Stimulated activated effector memory CD8-positive, alpha-beta T cell treated with anti-CD3 and anti-CD28 coated beads, Interleukin-12 subunit alpha, Interleukin-12 subunit beta, amount 100 ng/mL, for 72 hours (primary cell): ENCODE measurements at regions not wholly inside any gene's neighbourhood (a gene's known extent, or its start where the extent isn't known, plus 50 kb on each side); places are given as distances from the start of the nearest gene placed in this dataset.

Experiments used
- ATAC-seq: fragments of 150-1000 bp; cut with Tn5 transposase; 2 replicates; pipeline ENCODE4 v1.10.0; 2021
- DNase-seq, 2 donors: peaks; one replicate each; pipeline ENCODE4 v3.0.0; 2021 to 2022; ENCODE audit warnings: low spot score in 2 of 2
- H3K27ac Mint-ChIP-seq: one replicate; pipeline ENCODE4 v1.8.0; 2022; ENCODE audit warnings: mild to moderate bottlenecking, mixed read lengths
- H3K36me3 Mint-ChIP-seq: one replicate; pipeline ENCODE4 v1.8.0; 2022; ENCODE audit warnings: mild to moderate bottlenecking, mixed read lengths
- H3K4me1 Mint-ChIP-seq: one replicate; pipeline ENCODE4 v1.8.0; 2022; ENCODE audit warnings: mixed read lengths
- H3K4me3 Mint-ChIP-seq: one replicate; pipeline ENCODE4 v1.8.0; 2022; ENCODE audit warnings: mild to moderate bottlenecking, mixed read lengths
- H3K9me3 Mint-ChIP-seq: one replicate; pipeline ENCODE4 v1.8.0; 2022; ENCODE audit warnings: mixed read lengths

DNA sequence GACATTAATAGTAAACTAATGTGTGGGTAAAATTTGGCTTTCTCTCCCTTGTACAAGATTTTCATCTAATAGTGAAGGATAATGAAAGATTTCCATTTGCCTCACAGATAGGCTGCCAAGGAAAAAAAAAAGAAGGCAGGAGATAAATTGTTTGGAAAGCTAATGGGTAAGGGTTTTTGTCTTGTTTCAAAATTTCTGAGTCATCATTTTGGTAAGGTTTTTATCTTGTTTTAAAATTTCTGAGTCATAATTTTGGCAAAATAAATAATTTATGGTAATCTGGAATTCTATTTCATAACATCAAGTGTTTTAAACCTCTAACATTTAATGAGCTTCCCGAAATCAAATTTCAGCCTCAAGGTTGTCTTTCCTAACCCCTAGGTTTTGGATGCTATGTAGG, 1035.7 kb upstream of the FBXO33 start:
- Mint-ChIP-seq H3K36me3 (no peaks in the 10 kb centered on the region), H3K27ac (no peak overlapping the region), H3K9me3 (peaks cover 12% of the 10 kb centered on the region), H3K4me1 (no peaks in the 10 kb centered on the region), H3K4me3 (no peak overlapping the region)
- no peak for DNase-seq
- ATAC-seq = no peak

DNA sequence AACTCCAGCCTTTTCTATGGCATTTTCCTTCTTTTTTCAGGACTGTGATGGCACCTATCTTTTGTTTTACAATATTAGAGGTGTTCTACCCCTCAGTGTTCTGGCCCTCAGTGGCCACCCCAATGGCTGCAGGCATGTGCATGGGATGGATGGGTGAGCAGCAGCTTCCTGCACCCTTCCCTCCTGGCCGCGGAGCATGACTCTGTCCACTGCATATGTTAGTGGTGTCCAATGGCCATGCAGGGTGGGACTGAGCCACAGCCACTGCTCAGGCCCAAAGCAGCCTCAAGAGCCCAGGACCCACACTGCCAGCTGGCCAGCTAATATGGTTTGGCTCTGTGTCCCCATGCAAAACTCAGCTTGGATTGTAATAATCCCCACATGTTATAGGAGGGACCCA, 1032.3 kb upstream of the FBXO33 start:
- H3K9me3 Mint-ChIP-seq = peaks cover 12% of the 10 kb centered on the region
- no peak overlapping the region for H3K4me3 Mint-ChIP-seq
- DNase-seq (no peak), ATAC-seq (peak; percentile 21)
- H3K36me3 Mint-ChIP-seq = no peaks in the 10 kb centered on the region
- no peak overlapping the region for H3K27ac Mint-ChIP-seq
- no peaks in the 10 kb centered on the region for H3K4me1 Mint-ChIP-seq

- ATAC-seq (no peak), DNase-seq (no peak)
- peaks cover 12% of the 10 kb centered on the region for H3K9me3 Mint-ChIP-seq
- H3K36me3 Mint-ChIP-seq = no peaks in the 10 kb centered on the region
- no peaks in the 10 kb centered on the region for H3K4me1 Mint-ChIP-seq
- H3K4me3 Mint-ChIP-seq = no peak overlapping the region
- no peak overlapping the region for H3K27ac Mint-ChIP-seq
These were observed 1031.7 kb upstream of the FBXO33 start for GRCh38 chr14:40463886-40464285.

GRCh38 chr14:40452674-40453073, 1020.4 kb upstream of the FBXO33 start:
- no peaks in the 10 kb centered on the region for H3K4me1 Mint-ChIP-seq
- no peak for DNase-seq
- ATAC-seq = no peak
- no peaks in the 10 kb centered on the region for H3K36me3 Mint-ChIP-seq
- H3K4me3 Mint-ChIP-seq = no peak overlapping the region
- no peak overlapping the region for H3K27ac Mint-ChIP-seq
- H3K9me3 Mint-ChIP-seq = peaks cover 13% of the 10 kb centered on the region

DNA sequence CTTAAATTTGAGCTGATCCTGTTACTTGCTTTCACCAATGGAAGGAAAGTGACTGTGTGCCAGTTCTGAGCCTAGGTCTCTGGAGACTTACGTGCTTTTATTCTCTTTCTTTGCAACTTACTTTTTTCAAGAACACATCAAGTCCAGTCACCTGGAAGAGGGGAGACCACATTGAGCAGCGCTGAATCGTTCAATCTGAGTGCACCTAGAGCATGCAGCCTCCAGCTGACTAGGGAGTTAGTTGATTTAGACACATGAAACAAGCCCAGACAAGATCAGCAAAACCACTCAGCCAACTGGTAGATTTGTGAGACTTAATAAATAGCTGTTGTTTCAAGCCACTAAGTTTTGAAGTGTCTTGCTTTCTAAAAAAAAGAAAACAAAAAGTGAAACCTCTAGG, 1014.8 kb upstream of the FBXO33 start:
- Mint-ChIP-seq H3K27ac (no peak overlapping the region), H3K4me1 (no peaks in the 10 kb centered on the region)
- no peak for ATAC-seq

DNA sequence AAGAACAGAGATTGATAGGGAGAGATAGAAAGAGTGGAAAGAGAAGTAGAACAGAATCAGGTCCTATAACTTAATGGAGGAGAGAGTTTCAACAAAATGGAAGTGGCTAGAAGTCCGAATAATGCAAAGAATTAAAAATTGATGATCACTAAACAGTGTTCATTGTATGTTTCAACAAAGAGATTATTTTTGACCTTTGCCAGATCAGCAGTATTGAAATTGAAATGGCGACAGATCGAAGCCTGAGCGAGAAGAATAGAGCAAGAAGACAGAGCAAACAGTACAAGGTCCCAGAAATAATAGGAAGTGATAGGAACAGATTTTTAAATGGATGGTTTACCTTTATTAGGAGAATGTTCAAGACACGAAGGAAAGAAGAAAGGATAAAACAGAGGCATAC, 1012.8 kb upstream of the FBXO33 start:
- Mint-ChIP-seq H3K4me1 (no peaks in the 10 kb centered on the region), H3K4me3 (no peak overlapping the region), H3K36me3 (no peaks in the 10 kb centered on the region), H3K27ac (no peak overlapping the region), H3K9me3 (peaks cover 16% of the 10 kb centered on the region)
- ATAC-seq (no peak), DNase-seq (no peak)

More for the DNA sequence above, 1014.8 kb upstream of the FBXO33 start:
- peaks cover 16% of the 10 kb centered on the region for H3K9me3 Mint-ChIP-seq
- no peak overlapping the region for H3K4me3 Mint-ChIP-seq
- H3K36me3 Mint-ChIP-seq = no peaks in the 10 kb centered on the region
- DNase-seq = no peak

DNA sequence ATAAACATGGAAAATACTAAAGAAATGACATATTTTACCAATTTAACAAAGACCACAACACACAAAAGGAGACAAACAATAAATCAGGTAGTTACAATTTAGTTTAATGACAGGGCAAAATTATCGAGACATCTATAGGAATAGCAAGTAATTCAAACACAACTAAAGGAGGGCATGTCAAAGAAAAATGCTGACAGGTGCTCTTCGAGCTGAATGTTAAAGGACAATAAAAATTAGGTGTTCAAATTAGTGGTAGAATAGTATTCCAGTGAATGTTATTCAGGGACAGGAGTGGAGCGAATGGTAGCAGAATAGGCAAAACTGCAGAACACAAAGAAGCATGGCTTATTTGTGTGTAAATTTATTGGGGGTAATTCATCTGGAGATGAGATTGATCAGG, 1004.3 kb upstream of the FBXO33 start:
- H3K4me1 Mint-ChIP-seq = no peaks in the 10 kb centered on the region
- no peak overlapping the region for H3K4me3 Mint-ChIP-seq
- ATAC-seq = no peak
- H3K36me3 Mint-ChIP-seq = no peaks in the 10 kb centered on the region
- DNase-seq = no peak
- no peak overlapping the region for H3K27ac Mint-ChIP-seq
- peaks cover 6% of the 10 kb centered on the region for H3K9me3 Mint-ChIP-seq

DNA sequence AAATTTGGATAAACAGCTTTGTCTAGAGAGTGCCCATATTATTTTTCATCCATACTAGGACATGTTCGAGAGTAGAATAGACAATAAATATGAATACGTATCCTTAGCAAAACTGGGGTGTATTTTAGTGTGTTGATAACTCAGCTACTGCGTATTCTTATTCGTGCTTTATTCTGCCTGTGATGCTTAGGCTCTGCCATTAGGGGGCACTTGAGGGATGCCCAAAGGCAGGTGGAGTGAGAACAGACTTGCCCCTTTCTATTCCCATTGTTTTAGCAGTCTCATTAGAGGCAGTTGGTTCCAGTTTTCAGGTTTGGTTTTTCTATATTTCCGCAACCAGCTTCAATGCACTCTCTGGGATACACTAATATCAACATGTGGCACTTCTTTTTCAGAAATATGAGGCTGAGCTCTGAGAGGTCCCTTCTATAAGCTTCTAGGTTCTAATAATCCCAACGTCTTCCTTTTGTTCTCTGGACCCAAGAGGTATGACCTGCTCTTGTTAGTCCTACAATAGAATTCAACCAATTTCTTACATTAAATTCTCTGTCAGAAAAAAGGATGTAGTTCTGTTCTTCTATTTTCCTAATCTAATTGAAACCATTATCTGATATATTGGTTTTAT, 985.7 kb upstream of the FBXO33 start:
- no peak for ATAC-seq
- Mint-ChIP-seq H3K4me3 (no peak overlapping the region), H3K9me3 (no peaks in the 10 kb centered on the region), H3K27ac (no peak overlapping the region), H3K4me1 (no peaks in the 10 kb centered on the region), H3K36me3 (no peaks in the 10 kb centered on the region)
- DNase-seq = no peak

- no peaks in the 10 kb centered on the region for H3K36me3 Mint-ChIP-seq
- DNase-seq (no peak), ATAC-seq (no peak)
- no peak overlapping the region for H3K4me3 Mint-ChIP-seq
- H3K27ac Mint-ChIP-seq = no peak overlapping the region
- no peaks in the 10 kb centered on the region for H3K9me3 Mint-ChIP-seq
- H3K4me1 Mint-ChIP-seq = no peaks in the 10 kb centered on the region
These were observed 984.3 kb upstream of the FBXO33 start for GRCh38 chr14:40416565-40416964.

DNA sequence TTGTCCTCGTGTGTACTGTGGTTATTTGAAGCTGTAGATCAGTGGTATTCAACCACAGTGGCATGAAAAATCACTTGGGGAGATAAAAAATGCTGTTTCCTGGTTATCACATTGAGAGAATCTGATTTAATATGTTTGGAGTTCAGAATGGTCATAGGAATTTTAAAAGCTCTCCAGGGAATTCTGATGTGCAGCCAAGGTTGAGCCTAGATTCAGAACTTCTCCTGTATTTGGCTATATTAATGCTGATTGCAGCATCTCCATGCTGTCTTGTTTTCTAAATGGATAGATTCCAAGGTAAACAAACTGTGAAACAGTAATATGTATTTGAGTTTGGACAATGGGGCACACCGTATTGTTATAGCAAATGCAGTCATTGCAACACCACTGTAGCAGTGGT, 982.2 kb upstream of the FBXO33 start:
- ATAC-seq (no peak), DNase-seq (no peak)
- peaks cover 6% of the 10 kb centered on the region for H3K9me3 Mint-ChIP-seq
- H3K4me1 Mint-ChIP-seq = no peaks in the 10 kb centered on the region
- H3K36me3 Mint-ChIP-seq = no peaks in the 10 kb centered on the region
- no peak overlapping the region for H3K4me3 Mint-ChIP-seq
- H3K27ac Mint-ChIP-seq = no peak overlapping the region

DNA sequence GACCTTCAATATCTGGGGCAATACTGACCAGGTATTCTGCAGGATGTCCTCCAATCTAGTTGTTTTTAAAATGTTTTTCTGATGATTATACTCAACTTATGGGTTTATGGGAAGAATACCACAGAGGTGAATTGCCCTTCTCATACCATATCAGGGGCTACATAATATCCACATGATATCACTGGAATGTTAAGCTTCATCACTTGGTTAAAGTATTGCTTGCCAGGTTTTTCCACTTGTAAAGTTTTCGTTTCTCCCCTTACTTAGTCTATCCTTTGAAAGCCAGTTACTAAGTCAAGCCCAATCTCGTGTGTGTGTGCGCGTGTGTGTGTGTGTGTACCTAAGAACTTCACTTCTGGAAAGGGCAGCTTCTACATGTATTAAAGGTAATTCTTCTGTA, 980.9 kb upstream of the FBXO33 start:
- Mint-ChIP-seq H3K27ac (no peak overlapping the region), H3K9me3 (peaks cover 10% of the 10 kb centered on the region), H3K4me1 (no peaks in the 10 kb centered on the region), H3K36me3 (no peaks in the 10 kb centered on the region), H3K4me3 (no peak overlapping the region)
- DNase-seq (no peak), ATAC-seq (no peak)

- no peak overlapping the region for H3K4me3 Mint-ChIP-seq
- ATAC-seq = no peak
- H3K9me3 Mint-ChIP-seq = peaks cover 19% of the 10 kb centered on the region
- no peaks in the 10 kb centered on the region for H3K4me1 Mint-ChIP-seq
- H3K27ac Mint-ChIP-seq = no peak overlapping the region
- DNase-seq = no peak
- no peaks in the 10 kb centered on the region for H3K36me3 Mint-ChIP-seq
These were observed 978.5 kb upstream of the FBXO33 start for GRCh38 chr14:40410708-40411107.

DNA sequence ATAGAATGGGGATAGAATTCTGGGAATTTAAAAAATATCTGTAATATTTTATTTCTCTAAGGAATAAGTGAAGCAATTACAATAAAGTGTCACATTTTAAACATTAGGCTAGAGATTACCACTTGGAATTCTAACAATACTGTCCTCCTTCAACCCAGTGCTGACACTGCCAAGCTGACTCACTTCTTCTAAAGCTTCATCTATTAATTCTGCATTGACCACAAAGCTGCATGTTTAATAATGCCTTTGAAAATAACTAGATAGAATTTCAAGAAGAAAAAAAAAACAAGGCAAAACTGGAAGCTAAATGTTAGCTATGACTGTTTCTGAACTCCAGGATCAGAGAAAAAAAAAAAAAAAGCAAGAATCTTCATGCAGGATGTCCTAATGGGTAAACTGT, 970.7 kb upstream of the FBXO33 start:
- no peak overlapping the region for H3K27ac Mint-ChIP-seq
- H3K4me3 Mint-ChIP-seq = no peak overlapping the region
- H3K9me3 Mint-ChIP-seq = peaks cover 12% of the 10 kb centered on the region
- ATAC-seq = no peak
- DNase-seq = no peak
- H3K4me1 Mint-ChIP-seq = no peaks in the 10 kb centered on the region
- H3K36me3 Mint-ChIP-seq = no peaks in the 10 kb centered on the region

DNA sequence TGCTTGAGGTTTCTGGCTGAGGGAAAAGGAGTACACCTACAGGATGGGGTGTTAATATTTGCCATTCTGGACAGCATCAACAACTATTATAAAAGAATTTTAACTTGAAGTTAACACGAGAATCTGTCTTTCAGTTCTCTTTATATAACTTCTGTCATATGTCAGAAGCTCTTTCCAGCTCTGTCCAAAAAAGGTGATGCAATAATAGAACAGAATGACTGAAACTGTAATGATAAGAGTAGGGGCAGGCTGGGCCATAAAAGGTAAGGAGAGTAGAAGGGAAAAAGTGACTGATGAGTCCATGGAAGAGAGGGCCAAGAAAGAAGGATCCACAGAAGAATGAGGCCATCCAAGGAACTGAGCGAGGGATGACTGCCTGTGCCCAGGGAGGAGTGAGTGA, 966.7 kb upstream of the FBXO33 start:
- Mint-ChIP-seq H3K9me3 (peaks cover 5% of the 10 kb centered on the region), H3K27ac (no peak overlapping the region), H3K36me3 (no peaks in the 10 kb centered on the region), H3K4me1 (no peaks in the 10 kb centered on the region), H3K4me3 (no peak overlapping the region)
- no peak for DNase-seq
- ATAC-seq = no peak

DNA sequence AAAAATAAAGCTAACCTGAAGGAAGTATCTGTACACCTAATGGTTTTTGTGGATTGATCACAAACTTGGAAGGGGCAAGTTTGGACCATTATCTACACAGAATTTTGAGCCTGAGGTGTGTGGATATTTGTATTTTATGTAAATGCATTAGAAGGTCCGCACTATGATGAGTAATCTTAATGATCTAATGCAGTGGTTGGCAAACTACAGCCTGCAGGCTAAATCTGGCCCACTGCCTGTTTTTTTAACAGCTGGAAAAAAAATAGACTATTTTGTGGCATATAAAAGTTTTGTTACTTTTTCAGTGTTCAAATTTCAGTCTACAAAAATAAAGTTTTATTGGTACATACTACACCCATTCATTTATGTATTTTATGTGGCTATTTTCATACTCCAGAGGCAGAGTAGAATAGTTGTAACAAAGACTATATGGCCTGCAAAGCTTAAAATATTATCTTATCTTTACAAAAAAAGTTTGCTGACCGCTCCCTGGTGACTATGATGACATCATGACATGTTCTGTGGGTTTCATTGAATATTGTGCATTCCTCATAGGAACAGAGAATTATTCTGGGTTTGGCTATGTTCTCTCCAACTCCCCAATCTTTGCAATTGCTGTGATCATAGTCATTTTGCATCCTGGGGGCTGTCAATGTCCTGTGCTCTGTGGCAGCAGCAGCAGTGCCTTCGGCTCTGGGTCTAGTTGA, 962.6 kb upstream of the FBXO33 start:
- H3K36me3 Mint-ChIP-seq = no peaks in the 10 kb centered on the region
- no peak overlapping the region for H3K4me3 Mint-ChIP-seq
- peaks cover 5% of the 10 kb centered on the region for H3K9me3 Mint-ChIP-seq
- no peak for ATAC-seq
- H3K27ac Mint-ChIP-seq = no peak overlapping the region
- no peaks in the 10 kb centered on the region for H3K4me1 Mint-ChIP-seq
- no peak for DNase-seq

DNA sequence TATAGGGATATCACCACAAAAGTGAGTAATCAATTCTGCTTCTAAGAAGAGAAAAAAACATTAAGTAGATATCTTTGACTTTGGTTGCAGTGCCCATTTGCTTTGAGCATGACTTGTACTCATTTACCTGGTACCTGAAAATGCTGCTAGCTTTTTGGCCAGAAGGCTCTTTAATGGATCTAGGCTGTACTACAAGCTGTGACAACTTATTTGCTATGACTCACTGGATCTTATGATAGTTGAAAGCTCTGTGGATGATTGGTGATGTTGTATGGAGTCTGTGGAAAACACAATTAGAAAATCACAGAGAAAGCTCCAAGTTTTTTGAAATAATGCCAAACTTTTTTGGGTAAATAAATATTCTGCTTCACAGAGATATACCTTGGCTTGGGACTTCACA, 960.9 kb upstream of the FBXO33 start:
- H3K4me3 Mint-ChIP-seq = no peak overlapping the region
- DNase-seq = no peak
- peaks cover 2% of the 10 kb centered on the region for H3K9me3 Mint-ChIP-seq
- H3K27ac Mint-ChIP-seq = no peak overlapping the region
- H3K4me1 Mint-ChIP-seq = no peaks in the 10 kb centered on the region
- H3K36me3 Mint-ChIP-seq = no peaks in the 10 kb centered on the region
- ATAC-seq = no peak
